ENCODE measurements at regions not wholly inside any gene's neighbourhood (a gene's known extent, or its start where the extent isn't known, plus 50 kb on each side); places are given as distances from the start of the nearest gene placed in this dataset.

GRCh38 chr10:118974951-118975350 is 54.6 kb upstream of the NANOS1 start:
- TF ChIP-seq, protein P1, sequence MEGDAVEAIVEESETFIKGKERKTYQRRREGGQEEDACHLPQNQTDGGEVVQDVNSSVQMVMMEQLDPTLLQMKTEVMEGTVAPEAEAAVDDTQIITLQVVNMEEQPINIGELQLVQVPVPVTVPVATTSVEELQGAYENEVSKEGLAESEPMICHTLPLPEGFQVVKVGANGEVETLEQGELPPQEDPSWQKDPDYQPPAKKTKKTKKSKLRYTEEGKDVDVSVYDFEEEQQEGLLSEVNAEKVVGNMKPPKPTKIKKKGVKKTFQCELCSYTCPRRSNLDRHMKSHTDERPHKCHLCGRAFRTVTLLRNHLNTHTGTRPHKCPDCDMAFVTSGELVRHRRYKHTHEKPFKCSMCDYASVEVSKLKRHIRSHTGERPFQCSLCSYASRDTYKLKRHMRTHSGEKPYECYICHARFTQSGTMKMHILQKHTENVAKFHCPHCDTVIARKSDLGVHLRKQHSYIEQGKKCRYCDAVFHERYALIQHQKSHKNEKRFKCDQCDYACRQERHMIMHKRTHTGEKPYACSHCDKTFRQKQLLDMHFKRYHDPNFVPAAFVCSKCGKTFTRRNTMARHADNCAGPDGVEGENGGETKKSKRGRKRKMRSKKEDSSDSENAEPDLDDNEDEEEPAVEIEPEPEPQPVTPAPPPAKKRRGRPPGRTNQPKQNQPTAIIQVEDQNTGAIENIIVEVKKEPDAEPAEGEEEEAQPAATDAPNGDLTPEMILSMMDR (conservative IDR thresholded peaks at IDR 0.05 in 1 of 2, IDR thresholded peaks at IDR 0.05 in 1 of 2; ENCODE audit: low read depth in 1 of 2, low read length in 2 of 2) = no peak
- TF ChIP-seq EZH2 (IDR thresholded peaks at IDR 0.05; ENCODE audit: low read length, missing control alignments) = no peak

Data from fibroblast of lung (primary cell).